ENCODE measurements at regions not wholly inside any gene's neighbourhood (a gene's known extent, or its start where the extent isn't known, plus 50 kb on each side); places are given as distances from the start of the nearest gene placed in this dataset.

- TF ChIP-seq CTCF (IDR thresholded peaks at IDR 0.05) (no peak), NFYB (CRISPR knock-in tag; conservative IDR thresholded peaks at IDR 0.05; ENCODE audit: low read depth) (no peak), ELF4 (CRISPR knock-in tag; IDR thresholded peaks at IDR 0.05; ENCODE audit: low read depth) (no peak), TEAD4 (CRISPR knock-in tag; IDR thresholded peaks at IDR 0.05) (no peak), ZNF512 (CRISPR knock-in tag; IDR thresholded peaks at IDR 0.05; ENCODE audit: borderline replicate concordance) (no peak), E2F4 (CRISPR knock-in tag; IDR thresholded peaks at IDR 0.05; ENCODE audit: borderline replicate concordance, low read depth) (no peak), NR1H2 (CRISPR knock-in tag; IDR thresholded peaks at IDR 0.05) (no peak)
- TF ChIP-seq, protein P1, sequence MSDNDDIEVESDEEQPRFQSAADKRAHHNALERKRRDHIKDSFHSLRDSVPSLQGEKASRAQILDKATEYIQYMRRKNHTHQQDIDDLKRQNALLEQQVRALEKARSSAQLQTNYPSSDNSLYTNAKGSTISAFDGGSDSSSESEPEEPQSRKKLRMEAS (CRISPR knock-in tag; IDR thresholded peaks at IDR 0.05), result no peak
- TF ChIP-seq, protein P2, sequence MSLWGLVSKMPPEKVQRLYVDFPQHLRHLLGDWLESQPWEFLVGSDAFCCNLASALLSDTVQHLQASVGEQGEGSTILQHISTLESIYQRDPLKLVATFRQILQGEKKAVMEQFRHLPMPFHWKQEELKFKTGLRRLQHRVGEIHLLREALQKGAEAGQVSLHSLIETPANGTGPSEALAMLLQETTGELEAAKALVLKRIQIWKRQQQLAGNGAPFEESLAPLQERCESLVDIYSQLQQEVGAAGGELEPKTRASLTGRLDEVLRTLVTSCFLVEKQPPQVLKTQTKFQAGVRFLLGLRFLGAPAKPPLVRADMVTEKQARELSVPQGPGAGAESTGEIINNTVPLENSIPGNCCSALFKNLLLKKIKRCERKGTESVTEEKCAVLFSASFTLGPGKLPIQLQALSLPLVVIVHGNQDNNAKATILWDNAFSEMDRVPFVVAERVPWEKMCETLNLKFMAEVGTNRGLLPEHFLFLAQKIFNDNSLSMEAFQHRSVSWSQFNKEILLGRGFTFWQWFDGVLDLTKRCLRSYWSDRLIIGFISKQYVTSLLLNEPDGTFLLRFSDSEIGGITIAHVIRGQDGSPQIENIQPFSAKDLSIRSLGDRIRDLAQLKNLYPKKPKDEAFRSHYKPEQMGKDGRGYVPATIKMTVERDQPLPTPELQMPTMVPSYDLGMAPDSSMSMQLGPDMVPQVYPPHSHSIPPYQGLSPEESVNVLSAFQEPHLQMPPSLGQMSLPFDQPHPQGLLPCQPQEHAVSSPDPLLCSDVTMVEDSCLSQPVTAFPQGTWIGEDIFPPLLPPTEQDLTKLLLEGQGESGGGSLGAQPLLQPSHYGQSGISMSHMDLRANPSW (CRISPR knock-in tag; conservative IDR thresholded peaks at IDR 0.05; ENCODE audit: low read depth), result no peak
These were observed 427.1 kb upstream of the C2CD4B start for GRCh38 chr15:62591842-62592838.
